NOMO-1 treated with DMSO at 0.1 percent for 48 hours (cell line): ENCODE measurements at regions not wholly inside any gene's neighbourhood (a gene's known extent, or its start where the extent isn't known, plus 50 kb on each side); places are given as distances from the start of the nearest gene placed in this dataset.
"Not testable (repeated sequence)": the region's sequence is repeated elsewhere in the genome, so short reads cannot be mapped to it uniquely, and the experiment has no call there.

Experiments used
- DNase-seq: peaks from one replicate; lab custom pipeline; 2025; ENCODE audit not compliant: unreplicated experiment; lab: John Stamatoyannopoulos, UW

GRCh38 chr9:38342532-38342931 is 50.0 kb upstream of the ALDH1B1 start:
- DNase-seq: no peak

GRCh38 chr9:38342096-38342495 is 50.4 kb upstream of the ALDH1B1 start:
- DNase-seq: no peak

GRCh38 chr9:38339496-38339895 is 53.0 kb upstream of the ALDH1B1 start:
- DNase-seq: no peak

- peak; percentile 1 for DNase-seq
Measured at GRCh38 chr9:38339087-38339486, 53.4 kb upstream of the ALDH1B1 start.

GRCh38 chr9:38338342-38339018 is 54.0 kb upstream of the ALDH1B1 start:
- DNase-seq: no peak

- DNase-seq: no peak
Measured at GRCh38 chr9:38337706-38338264, 54.7 kb upstream of the ALDH1B1 start.

- no peak for DNase-seq
Measured at GRCh38 chr9:38337181-38337580, 55.3 kb upstream of the ALDH1B1 start.

GRCh38 chr9:38336341-38336740 is 56.2 kb upstream of the ALDH1B1 start:
- no peak for DNase-seq

- DNase-seq: no peak
Measured at GRCh38 chr9:38335686-38336085, 56.8 kb upstream of the ALDH1B1 start.

GRCh38 chr9:38334234-38334633 is 58.3 kb upstream of the ALDH1B1 start:
- no peak for DNase-seq

GRCh38 chr9:38333047-38333446 is 59.5 kb upstream of the ALDH1B1 start:
- no peak for DNase-seq

GRCh38 chr9:38332625-38333024 is 59.9 kb upstream of the ALDH1B1 start:
- no peak for DNase-seq

GRCh38 chr9:38331141-38331540 is 61.4 kb upstream of the ALDH1B1 start:
- no peak for DNase-seq

GRCh38 chr9:38329968-38330367 is 62.5 kb upstream of the ALDH1B1 start:
- no peak for DNase-seq

- DNase-seq: no peak
Measured at GRCh38 chr9:38328765-38329164, 63.7 kb upstream of the ALDH1B1 start.

GRCh38 chr9:38326122-38326521 is 66.4 kb upstream of the ALDH1B1 start:
- DNase-seq: no peak

GRCh38 chr9:38324213-38324612 is 68.3 kb upstream of the ALDH1B1 start:
- not testable (repeated sequence) for DNase-seq

- DNase-seq: no peak
Measured at GRCh38 chr9:38322937-38323336, 69.6 kb upstream of the ALDH1B1 start.

- DNase-seq: no peak
Measured at GRCh38 chr9:38319496-38320173, 72.9 kb upstream of the ALDH1B1 start.

GRCh38 chr9:38318759-38319495 is 73.6 kb upstream of the ALDH1B1 start:
- no peak for DNase-seq

GRCh38 chr9:38316166-38316780 is 76.2 kb upstream of the ALDH1B1 start:
- no peak for DNase-seq
